ENCODE measurements at regions not wholly inside any gene's neighbourhood (a gene's known extent, or its start where the extent isn't known, plus 50 kb on each side); places are given as distances from the start of the nearest gene placed in this dataset.

DNA sequence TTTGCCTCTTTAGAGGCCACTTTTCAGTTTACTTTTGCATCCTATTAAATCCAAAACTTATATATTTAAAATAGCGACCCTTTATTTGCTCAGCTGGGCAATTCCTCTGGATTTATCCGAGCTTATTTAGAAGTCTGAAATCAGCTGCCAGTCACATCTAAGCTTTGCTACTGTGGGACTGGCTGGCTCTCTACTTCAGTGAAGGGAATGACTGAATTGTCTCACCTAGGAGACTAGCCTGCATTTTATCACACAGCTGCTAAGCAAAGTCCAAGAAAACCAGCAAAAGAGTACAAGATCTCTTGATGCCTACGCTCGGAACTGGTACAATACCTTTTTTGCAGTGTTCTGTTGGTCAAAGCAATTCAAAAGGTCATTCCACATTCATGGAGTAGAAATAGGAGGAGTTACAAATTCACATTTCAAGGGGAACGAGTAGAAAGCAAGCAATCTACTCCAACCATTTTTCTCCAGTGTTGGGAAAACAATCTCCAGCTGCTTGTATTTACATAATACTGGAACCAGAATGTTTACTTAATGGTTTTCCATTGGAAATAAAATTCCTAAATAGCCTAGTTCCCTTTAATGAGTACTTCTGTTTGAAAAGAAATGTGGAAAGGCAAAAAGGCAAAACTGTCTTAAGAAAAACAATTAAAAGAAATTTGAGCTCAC lies 160.2 kb downstream of the MAGEB5 start:
- TF ChIP-seq EZH2phosphoT487 (IDR thresholded peaks at IDR 0.05; ENCODE audit: insufficient read depth, low read depth) (no peak), EZH2 (IDR thresholded peaks at IDR 0.05; ENCODE audit: insufficient read depth, poor library complexity, severe bottlenecking) (no peak)

All from GM23248 (cell line).